GM13976 (cell line): ENCODE measurements at regions not wholly inside any gene's neighbourhood (a gene's known extent, or its start where the extent isn't known, plus 50 kb on each side); places are given as distances from the start of the nearest gene placed in this dataset.

ENCODE experiments used
- DNase-seq: peaks from one replicate; pipeline ENCODE4 v3.0.0; 2012; ENCODE audit warnings: low spot score
- CTCF ChIP-seq: IDR thresholded peaks from 2 replicates; pipeline ENCODE4 v1.5.1; 2012; ENCODE audit warnings: borderline replicate concordance, mild to moderate bottlenecking; ENCODE audit not compliant: insufficient read depth; ENCODE audit errors: extremely low read depth, missing control alignments, control extremely low read depth
- in situ Hi-C: fragments of 300-500 bp; cut with MboI; formaldehyde crosslinking; loops from one replicate; pipeline ENCODE4 v1.12.0; 2022; ENCODE audit warnings: low sequenced_read_pairs, mixed read lengths, inconsistent platforms; ENCODE audit not compliant: unreplicated experiment

DNA sequence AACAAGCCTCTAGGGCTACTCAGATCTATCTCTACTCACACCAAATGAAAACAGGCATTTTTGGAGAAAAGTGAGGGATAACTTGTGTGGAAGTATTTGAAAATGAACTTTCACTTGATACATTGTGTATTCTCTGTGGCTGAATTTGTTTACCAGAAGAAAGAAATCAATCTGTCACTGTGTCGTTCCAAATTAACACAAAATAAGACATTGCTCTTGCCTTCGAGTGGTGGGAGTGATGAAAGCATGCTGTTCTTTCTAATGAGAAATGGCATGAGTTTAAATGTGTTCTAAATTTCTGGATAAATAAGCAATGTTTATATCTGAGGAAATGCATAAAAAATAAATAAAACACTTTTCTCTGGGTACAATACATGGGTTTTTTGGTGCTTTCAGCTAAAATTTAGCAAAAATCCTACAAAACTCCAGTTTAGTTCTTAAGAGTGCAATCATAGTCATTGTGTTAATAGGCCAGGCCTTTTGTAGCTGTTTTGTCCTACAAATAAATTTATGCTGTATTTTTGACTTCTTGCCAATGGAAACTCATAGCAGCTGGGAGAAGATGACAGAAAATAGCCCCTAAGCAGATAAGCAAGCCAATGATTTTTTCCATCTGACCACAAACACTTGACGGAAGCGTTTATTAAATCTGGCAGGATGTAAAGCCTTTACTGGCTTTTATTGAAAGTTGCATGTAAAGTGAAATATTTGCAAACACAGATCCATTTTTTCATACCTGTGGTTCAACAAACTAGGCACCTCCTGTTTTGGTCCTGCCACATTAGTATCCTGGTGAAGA is 1064.1 kb upstream of the GHITM start:
- in situ Hi-C loops, result no loop called here
- no peak for DNase-seq
- TF ChIP-seq CTCF, result no peak

DNA sequence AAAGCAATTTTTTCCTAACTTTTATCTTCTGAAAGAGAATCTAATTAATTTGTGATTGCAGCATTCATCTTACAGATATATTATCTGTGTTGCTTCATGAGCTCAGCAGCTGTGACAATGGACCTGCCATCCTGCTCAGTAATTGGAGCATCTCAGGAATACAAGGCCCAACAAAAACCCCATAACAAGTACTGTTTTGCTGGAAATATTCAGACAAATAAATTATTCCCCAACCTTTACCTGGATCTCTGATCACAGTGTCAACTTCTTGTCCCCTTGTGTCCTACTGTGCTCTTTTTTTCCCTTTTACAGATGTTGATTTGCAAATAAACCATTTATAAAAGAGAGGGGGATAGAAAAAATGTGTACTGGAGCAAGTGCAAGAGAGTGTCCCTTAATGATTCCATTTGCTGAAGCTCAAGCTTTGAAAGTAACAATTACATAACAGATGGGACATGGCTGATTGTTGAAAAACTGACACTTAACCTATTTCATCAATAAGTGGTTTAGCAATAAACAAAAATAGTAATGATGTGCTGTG is 1063.4 kb upstream of the GHITM start:
- no peak for DNase-seq
- in situ Hi-C loops, result no loop called here
- TF ChIP-seq CTCF, result no peak

DNA sequence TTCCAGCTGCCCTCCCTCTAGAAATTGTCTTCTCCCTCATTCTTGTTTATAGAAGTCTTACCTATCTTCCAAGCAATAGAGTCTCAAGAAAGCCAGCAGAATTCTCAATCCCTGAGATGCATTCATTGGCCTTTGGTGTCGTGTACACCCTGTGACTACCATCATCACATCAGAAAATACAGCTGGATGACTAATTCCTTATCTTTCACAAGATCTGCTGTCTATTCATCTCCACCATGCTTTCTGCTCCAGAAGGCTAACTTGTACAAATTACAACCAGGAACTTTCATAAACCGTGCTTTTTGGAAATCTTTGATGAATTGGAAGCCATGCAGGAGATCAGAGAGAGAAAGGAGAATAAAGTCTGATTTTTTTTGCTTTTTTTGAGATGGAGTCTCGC is 1062.9 kb upstream of the GHITM start:
- in situ Hi-C loops, result no loop called here
- no peak for TF ChIP-seq CTCF
- DNase-seq, result no peak

DNA sequence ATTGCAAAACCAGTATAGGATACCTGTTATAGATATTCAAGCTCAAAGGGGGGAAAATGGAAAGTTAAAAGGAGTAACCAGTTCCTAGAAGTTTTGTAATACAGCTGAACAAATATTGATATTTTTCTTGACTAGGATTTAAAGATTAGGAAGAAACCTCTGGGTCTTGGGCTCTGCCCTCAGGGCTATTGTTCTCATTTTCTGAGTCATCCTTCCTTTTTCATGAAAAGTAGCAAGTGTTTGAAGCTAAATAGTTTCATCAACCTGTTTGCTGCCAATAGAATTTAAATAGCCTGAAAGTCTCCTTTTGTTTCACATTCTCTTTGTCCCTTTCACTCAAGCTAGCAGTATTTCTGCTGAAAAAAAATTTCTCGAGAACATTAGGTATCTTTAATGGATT is 1061.1 kb upstream of the GHITM start:
- DNase-seq, result no peak
- in situ Hi-C loops, result no loop called here
- no peak for TF ChIP-seq CTCF

DNA sequence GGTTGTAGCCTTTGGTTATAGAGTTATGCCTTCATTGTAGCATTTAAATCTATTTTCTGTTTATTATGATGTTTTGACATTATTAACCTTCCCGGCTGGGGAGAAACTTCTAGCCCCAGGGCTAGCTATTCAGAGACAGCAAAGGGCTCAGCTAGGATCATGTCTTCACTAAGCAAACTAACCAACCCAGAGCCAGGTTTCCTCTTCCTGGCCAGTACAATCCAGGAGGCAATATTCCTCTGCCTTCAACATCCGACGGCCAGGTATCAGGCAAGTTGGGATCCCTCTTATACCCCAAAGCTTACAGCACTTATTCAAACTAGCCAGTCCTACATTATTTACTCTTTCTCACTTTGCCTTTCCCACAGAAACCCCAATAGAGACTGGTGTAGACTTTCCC is 1060.7 kb upstream of the GHITM start:
- no peak for DNase-seq
- in situ Hi-C loops, result no loop called here
- no peak for TF ChIP-seq CTCF

GRCh38 chr10:83083831-83084230 is 1055.5 kb upstream of the GHITM start:
- no peak for DNase-seq
- in situ Hi-C loops, result no loop called here
- TF ChIP-seq CTCF, result no peak
